GM11168 (cell line): ENCODE measurements at regions not wholly inside any gene's neighbourhood (a gene's known extent, or its start where the extent isn't known, plus 50 kb on each side); places are given as distances from the start of the nearest gene placed in this dataset.

Experiments
- in situ Hi-C: fragments of 300-500 bp; cut with MboI; formaldehyde crosslinking; loops from one replicate; pipeline ENCODE4 v1.12.0; 2022; ENCODE audit warnings: low sequenced_read_pairs; ENCODE audit not compliant: unreplicated experiment

DNA sequence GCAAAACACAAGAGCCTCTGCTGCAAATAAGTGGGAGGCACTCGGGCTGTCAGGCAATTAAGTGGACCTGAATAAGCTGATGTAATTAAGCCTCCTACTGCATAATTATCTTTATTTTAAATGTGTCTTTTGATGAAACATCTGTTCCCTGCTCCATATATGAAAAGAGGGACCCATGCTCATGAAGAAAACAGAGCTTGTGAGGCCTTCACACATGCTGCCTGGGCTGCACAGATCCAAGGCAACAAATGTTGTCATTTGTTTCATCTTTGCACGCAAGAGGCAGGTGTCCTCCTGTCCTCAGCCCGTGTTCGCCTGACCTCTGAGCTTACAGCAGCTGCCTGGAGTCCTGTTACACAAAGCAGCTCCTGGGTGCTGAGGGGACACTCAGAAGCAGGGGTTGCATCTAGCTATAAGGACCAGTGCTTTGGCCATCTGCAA is 381.1 kb downstream of the ZNF608 start:
- in situ Hi-C loops: no loop called here

DNA sequence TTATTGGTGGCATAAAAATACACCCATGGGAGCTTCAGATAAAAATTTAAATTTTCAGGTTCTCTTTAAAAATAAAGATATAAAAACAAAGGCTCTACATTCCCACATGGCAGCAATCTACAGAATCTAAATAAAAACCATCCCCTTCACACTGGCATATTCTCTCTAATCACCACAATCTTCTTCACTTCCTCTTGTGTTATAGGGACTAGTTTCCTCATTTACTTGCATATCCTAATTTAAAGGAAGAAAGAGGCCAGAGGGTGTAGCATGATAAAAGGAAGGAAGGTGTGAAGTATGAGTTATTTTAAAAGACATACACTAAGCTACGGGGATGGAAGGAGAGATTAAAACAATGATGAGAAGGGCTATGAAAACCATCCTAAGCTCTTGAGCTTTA is 390.5 kb downstream of the ZNF608 start:
- in situ Hi-C loops: no loop called here

DNA sequence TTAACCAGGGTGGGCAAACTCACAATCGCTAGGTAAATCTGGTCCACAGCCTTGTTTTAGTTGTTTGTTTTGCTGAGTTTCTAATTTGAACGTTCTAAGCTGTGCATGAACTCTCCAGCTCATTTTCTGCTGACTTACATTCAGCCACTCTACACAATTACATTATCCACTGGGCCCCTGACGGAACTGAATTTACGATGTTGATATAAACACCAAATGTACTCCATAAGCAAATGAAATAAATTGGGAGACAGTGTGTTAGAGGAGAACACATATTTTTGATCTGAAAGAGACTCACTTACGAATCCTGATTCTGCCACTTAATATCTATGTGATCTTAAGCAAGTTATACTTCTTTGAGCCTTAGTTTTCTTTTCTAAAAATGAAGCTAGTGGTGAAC is 393.4 kb downstream of the ZNF608 start:
- in situ Hi-C loops: no loop called here

DNA sequence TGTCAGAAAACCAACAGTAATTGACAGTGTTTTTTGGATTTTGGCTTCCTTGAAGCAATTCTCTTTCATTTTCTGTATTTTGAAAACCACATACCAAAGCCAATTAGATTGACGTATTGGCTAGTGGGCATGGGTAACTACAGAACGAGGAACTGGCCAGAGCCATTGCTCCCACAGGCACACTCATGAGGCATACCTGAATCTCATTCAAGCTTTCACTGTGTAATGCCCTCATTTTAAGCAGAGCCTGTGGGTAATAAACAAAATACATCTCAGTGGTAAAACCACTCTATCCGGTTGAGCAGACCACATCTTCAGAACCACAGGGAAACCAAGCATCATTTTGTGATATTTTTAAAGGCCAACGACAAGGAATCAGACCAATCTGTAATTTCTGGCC is 394.1 kb downstream of the ZNF608 start:
- in situ Hi-C loops: no loop called here

DNA sequence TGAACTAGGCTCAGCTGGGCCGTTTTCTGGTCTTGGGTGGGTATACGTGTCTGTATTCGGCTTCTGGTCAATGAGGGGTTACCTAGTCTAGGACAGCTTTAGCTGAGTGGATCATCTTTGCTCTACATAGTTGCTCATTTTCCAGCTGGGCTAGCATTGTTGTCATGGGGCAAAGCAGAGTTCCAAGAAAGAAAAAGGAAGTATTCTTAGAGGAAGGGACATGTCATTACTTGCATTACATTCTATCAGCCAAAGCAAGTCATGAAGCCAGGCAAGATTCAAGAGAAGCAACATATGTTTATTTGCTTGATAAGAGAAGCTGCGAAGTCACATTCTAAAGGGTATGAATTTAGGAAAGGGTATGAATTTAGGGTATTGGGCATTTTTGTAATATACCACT is 396.5 kb downstream of the ZNF608 start:
- in situ Hi-C loops: no loop called here

DNA sequence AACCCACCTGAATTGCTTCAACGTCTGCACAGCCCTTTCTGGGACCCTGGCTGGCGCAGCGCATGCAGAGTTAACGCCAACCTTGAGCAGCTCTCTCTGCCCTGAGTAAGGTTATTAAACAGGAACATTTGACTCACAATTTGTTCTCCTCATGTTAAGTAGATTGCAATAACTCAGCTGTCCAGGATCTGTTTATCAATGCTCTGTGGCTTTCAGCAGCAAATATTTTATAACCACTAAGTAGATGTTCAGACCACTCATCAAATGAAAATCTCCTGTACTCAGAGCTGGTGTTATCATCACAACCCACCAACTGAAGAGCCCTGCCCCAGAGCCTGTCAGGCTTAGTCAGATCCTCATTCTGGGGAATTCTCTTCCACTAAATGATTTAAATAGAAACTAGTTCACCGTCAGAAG is 403.0 kb downstream of the ZNF608 start:
- in situ Hi-C loops: no loop called here

DNA sequence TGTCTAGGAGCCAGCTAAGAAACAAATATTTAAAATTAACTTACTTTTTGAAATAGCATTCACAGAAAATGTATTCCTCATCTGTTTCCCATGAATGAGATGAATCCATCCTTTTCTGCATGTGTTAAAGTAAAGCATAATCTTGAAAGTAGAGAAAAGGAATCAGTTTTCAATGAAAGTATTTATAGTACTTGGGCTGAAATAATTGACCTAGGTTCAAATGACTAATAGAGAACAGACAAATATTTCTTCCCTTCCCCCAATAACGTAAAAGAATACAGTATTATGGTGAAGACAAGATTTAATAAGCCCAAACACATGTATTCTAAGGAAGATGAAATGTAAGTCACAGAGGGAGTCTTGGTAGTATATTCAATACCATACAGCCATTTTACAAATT is 403.5 kb downstream of the ZNF608 start:
- in situ Hi-C loops: no loop called here

DNA sequence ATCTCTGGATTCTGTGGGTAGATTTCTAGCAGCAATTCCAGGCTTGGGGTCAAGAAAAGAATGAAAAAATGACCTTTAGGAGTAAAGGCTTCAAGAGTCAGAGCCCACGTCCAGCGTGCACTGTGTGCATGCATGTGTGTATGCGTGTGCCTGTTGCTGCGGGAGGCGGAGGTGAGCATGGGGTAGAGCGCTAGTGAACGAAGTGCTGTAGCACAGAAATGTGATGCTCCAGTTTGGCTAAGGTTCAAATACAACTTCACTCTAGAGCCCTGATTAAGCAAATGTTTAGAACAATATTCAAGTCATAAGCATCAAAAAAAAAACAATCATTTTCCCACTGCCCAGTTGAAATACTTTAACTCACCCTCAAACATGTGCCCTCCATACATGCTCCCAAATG is 403.9 kb downstream of the ZNF608 start:
- in situ Hi-C loops: no loop called here

DNA sequence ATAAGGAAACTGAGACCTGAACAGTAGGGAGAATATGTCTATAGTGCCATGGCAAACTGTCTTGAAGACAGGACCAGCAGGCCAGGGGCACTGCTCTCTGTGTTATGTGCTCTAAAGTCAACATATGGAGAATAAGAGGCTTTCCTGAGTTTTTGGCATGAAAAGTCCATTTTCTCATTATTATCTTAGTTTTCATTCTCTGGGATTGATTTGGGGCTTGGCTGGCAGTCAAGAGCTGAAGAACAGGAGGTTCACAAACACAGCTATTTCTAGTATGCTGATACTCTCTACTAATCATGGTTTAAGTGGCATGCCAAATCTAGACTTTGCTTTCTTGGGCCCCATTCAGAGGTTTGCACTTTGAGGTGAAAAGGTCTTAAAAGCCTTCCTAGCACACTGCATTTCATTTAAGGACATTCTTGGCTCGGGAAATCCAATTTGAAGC is 404.4 kb downstream of the ZNF608 start:
- in situ Hi-C loops: no loop called here

DNA sequence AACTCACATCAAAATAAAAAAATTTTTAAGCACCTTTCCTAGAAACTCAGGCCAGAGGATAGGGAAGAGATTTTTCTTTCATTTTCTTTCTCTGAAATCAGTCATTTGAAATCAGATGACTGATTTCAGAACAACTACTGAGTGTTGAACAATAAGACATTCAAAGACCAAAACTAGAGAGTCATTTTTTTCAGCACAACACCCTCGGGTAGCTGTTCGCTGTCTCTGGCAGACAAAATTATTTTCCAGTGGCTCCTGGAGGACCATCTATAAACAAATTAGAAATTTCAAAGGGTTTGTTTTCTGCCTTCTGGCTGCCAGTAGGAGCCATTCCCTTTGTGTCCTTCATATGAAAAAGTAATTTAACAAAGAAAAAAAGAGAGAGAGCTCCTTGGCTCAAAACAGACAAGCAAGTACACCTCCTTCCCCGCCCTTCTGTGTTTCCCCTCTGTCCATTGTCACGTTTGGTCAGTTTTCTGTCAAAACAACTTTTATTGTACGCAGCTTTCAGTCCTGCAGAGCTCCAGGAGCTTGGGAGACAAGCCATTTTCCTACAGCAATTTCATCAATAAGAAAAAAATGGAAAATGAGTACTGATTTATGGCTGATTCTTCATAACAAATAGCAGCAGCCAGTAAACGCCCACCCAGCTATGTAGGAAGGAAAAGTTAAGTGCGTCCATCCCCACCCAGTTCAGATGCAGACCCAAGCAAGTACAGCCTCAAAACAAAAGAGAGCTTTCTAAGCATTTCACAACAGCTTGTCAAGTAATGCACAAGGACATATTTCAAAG is 405.2 kb downstream of the ZNF608 start:
- in situ Hi-C loops: no loop called here

DNA sequence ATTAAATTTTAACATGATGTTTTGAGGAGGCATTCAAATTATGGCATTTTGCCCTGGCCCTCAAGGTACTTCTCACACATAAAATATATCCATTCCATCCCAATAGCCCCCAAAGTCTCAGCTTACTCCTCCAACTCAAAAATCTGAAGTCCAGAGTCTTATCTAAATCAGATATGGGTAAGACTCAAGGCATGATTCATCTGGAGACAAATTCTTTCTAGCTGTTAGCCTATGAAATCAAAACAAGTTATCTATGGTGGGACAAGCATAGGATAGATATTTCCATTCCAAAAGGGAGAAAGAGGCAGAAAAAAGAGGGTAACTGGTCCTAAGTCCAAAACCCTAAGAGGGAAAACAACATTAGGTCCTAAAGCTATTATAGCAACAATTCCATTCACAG is 408.4 kb downstream of the ZNF608 start:
- in situ Hi-C loops: no loop called here

DNA sequence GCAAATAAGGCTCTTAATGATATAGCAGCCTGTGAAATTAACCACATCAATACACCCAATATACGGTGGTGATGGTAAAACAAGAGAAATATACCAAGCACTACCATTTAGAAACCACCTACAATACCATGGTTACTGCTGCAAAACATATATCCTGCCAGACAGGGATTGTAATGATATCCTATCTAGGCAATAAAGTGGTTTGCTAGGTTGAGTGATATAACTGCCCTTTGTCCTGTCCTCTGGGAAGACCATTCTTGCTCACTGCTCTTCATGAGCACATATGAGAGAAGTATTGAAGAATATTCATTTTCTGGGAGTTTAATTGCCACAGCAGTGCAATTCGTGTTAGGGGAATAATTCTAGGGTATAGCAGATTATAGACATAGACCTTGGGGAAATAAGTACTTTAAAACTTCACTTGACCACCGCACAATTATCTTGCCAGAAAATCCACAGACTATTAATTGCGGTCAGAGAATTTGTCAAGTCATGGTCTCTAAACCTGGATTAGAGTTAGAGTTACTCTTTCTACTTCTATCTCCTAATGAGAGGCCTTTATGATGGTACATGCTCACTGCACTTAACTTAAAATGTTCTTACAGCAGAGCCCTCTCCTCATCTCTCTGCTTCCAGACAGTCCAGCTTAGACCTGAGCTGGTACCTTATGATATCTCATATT is 413.0 kb downstream of the ZNF608 start:
- in situ Hi-C loops: no loop called here

DNA sequence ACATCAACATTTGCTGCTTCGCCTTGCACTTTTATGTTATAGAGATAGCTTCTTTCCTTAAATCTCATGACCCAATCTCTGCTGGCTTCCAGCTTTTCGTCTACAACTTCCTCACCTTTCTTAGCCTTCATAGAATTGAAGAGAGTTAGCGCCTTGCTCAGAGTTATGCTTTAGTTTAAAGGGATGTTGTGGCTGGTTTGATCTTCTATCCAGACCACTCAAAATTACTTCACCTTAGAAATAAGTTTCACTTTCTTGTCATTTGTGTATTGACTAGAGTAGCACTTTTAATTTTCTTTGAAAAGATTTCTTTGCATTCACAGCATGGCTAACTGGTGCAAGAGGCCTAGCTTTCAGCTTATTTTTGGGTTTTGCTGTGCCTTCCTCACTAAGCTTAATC is 414.2 kb downstream of the ZNF608 start:
- in situ Hi-C loops: no loop called here

DNA sequence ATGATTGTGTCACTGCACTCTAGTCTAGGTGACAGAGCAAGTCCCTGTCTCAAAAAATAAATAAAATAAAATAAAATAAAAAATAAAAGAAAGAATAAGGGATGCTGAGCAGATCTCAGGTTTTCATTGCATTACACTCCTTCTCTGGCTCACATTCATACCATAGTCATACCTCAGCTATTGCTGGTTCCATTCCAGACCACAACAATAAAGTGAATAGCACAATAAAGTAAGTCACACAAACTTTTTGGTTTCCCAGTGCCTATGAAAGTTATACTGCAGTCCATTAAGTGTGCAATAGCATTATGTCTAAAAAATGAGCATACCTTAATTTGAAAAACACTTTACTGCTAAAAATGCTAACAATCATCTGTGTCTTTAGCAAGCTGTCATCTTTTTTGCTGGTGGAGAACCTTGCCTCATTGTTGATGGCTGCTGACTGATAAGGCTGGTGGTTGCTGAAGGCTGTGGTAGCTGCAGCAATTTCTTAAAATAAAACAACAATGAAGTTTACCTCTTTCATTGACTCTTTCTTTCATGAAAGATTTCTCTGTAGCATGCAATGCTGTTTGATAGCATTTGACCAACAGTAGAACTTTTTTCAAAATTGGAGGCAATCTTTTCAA is 415.7 kb downstream of the ZNF608 start:
- in situ Hi-C loops: no loop called here

DNA sequence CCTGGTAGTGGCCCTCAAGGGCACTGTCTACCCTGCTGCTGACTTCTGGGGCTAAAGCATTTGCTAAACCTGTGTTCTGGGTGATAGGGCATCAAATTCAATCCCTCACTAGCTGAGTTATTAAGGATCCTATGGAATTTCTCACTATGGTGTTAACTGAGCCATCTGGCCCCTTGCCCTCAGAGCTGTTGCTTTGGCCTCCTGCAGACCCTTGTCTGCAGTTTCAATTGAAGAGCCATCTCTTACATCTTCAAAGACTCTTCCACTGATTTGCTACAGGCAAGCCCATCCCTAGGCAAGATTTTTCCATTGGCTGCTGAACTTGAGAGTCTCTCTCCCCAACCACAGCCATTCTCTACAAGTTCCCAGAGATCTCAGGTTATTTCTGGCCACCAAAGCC is 418.2 kb downstream of the ZNF608 start:
- in situ Hi-C loops: no loop called here

DNA sequence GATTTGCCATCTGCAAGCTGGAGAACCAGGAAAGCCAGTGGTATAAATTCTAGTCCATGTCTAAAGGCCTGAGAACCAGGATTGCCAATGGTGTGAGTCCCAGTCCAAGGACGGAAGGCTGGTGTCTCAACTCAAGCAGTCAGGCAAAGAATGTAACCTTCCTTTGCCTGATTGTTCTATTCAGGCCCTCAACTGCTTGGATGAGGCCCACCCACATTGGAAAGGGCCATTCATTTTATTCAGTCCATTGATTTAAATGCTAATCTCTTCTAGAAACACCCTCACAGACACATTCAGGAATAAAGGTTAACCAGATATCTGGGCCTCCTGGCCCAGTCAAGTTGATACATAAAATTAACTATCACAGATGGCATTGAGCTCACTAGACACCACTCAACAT is 427.8 kb downstream of the ZNF608 start:
- in situ Hi-C loops: no loop called here

DNA sequence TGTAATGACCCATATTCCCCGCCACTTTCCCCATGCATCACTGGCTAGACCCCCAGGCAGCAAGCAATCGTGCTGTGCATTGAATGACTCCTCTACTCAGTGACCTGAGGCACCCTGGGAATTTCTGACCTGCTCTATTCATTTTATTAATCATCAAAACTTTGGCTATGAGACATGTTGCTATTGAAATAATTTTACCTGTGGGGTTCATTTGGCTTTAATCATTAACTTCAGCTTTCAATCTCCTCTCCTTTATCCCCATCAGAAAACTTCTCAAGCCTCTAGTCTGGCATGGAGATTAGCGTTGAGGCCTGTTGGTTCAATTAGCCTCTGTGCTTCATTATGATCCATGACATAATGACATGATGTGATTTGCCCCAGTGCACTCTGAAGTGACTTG is 429.0 kb downstream of the ZNF608 start:
- in situ Hi-C loops: no loop called here

DNA sequence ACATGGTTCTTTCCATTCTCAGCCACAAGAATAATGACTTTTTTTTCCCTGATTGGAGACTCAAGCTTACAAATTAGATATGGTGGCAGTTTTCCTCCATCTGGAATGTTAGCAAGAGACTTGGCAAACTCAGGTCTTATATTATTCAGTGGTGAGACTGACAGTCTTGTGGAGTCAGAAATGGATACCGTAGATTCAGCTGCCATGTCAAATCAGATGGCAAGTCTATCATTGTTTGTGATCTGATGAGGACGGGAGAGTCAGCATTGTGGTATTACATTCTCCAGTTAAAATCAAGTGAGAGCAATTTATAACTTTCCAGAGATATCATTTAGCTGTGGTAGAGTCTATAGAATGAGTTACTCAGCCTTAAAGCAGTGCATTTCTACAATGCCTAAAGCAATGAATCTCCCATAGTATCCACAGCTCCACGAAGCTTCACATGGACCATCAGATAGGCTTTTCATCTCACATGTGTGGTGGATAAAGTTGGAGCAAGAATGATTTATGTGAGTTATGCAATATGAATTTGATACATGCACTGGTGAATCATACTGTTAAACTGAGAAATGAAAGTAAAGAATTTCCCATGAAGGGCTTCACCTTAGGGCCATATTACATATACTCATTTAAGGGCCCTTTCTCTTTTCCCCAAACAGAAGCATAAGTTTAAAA is 430.6 kb downstream of the ZNF608 start:
- in situ Hi-C loops: no loop called here

DNA sequence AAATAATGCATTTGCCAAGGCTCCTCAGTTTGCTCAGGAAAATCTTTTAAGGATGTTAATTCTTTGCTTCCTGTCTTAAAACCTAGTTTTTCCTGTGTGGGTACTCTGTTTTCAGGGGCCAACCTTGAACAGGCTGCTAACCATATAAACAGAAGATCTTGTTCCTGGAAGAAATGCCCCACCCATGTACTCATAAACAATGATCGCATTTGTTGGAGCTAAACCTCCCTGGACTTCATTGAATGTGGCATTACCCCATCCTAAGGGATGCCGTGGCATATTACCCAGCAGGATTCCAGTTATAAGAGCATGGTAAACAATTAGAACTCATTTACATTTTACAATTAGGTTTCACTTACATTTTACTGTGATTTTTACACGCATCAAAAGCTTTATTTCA is 436.0 kb downstream of the ZNF608 start:
- in situ Hi-C loops: no loop called here

DNA sequence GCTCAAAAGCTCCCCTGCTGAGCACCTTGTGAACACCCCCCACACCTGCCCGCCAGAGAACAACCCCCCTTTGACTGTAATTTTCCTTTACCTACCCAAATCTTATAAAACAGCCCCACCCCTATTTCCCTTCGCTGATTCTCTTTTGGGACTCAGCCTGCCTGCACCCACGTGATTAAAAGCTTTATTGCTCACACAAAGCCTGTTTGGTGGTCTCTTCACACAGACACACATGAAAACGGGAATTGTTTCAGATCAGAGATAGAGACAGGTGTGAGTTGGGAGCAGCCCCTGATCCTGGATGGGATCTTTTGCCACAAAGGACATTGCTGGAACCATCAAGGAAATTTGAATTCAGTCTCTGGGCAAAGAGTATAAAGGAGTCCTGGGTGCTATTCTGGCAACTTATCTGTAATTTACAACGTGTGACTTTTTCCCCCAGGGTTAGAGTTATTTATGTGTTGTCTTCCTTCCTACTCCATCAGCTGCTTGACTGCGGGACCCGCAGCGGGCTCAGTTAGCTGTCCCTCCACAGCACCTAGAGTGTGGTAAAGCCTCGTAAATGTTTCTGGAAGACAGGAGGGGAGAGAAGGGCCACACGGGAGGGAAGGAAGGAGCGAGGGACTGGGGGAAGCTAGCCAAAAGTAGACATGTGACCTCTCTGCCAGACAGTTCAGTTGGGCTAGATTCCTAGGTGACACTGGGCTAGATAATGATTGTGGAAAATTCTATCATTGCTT is 437.0 kb downstream of the ZNF608 start:
- in situ Hi-C loops: no loop called here
